Spleen (tissue), 11 donors: ENCODE measurements at regions not wholly inside any gene's neighbourhood (a gene's known extent, or its start where the extent isn't known, plus 50 kb on each side); places are given as distances from the start of the nearest gene placed in this dataset.

Source experiments
- DNase-seq: peaks from one replicate; pipeline ENCODE4 v3.0.0-alpha.2; 2020
- H3K27ac ChIP-seq, 8 donors: fragments of 200-600 bp; sonication (generic) in 7 of 8; 1 replicate in 4 of 8; 2 replicates in 4 of 8; pipeline versions ENCODE4 v1.5.0 to v1.8.0; 2016 to 2021; ENCODE audit warnings: inconsistent platforms in 4 of 8, mild to moderate bottlenecking in 4 of 8, moderate library complexity in 1 of 8
- H3K27me3 ChIP-seq, 7 donors: fragments of 200-600 bp; sonication (generic) in 6 of 7; replicated peaks in 1 of 7; 1 replicate in 4 of 7; 2 replicates in 3 of 7; pipeline versions ENCODE4 v1.5.0 to v1.8.0; 2016 to 2021; ENCODE audit warnings: inconsistent platforms in 3 of 7, mild to moderate bottlenecking in 1 of 7
- H3K36me3 ChIP-seq, 6 donors: fragments of 200-600 bp; sonication (generic) in 5 of 6; 1 replicate in 4 of 6; 2 replicates in 2 of 6; pipeline versions ENCODE4 v1.5.0 to v1.8.0; 2016 to 2021; ENCODE audit warnings: inconsistent platforms in 2 of 6
- H3K4me1 ChIP-seq, 6 donors: fragments of 200-600 bp; sonication (generic) in 5 of 6; 1 replicate in 3 of 6; 2 replicates in 3 of 6; pipeline versions ENCODE4 v1.5.0 to v1.8.0; 2016 to 2021; ENCODE audit warnings: inconsistent platforms in 3 of 6
- H3K4me3 ChIP-seq, 8 donors: fragments of 200-600 bp; sonication (generic) in 7 of 8; 1 replicate in 4 of 8; 2 replicates in 4 of 8; pipeline versions ENCODE4 v1.5.0 to v1.8.0; 2016 to 2021; ENCODE audit warnings: inconsistent platforms in 4 of 8, mild to moderate bottlenecking in 4 of 8, moderate library complexity in 2 of 8
- H3K9me3 ChIP-seq, 8 donors: fragments of 200-600 bp; sonication (generic) in 7 of 8; 1 replicate in 4 of 8; 2 replicates in 4 of 8; pipeline versions ENCODE4 v1.5.0 to v1.8.0; 2016 to 2021; ENCODE audit warnings: inconsistent platforms in 4 of 8
- CTCF ChIP-seq, 11 experiments: fragments of 200-600 bp in 7 of 11; fragments of 450-650 bp in 4 of 11; sonication (generic) in 4 of 11; IDR thresholded peaks in 8 of 11; conservative IDR thresholded peaks in 3 of 11; 1 replicate in 7 of 11; 2 replicates in 4 of 11; pipeline versions ENCODE4 v1.4.0 to v1.8.0; 2016 to 2021; ENCODE audit warnings: antibody characterized with exemption in 11 of 11, inconsistent platforms in 4 of 11, mild to moderate bottlenecking in 1 of 11
- POLR2A ChIP-seq, 3 donors: fragments of 450-650 bp; IDR thresholded peaks; one replicate each; pipeline ENCODE4 v1.5.1; 2017; ENCODE audit warnings: antibody characterized with exemption in 3 of 3, mild to moderate bottlenecking in 1 of 3
- POLR2AphosphoS5 ChIP-seq, 3 donors: sonication (generic); formaldehyde crosslinking; IDR thresholded peaks; one replicate each; pipeline ENCODE4 v1.5.1; 2017; ENCODE audit warnings: antibody characterized with exemption in 3 of 3
- WGBS, 5 donors: extraction: QIAGEN DNeasy Blood & Tissue Kit in 3 of 5; methylation state at CpG; one replicate each; pipeline versions ENCODE4 v1.1.5 to v1.1.7; 2013 to 2018; 5-methylcytosine and 5-hydroxymethylcytosine counted together
- intact Hi-C: fragments of 100-400 bp; cut with DNase I; formaldehyde crosslinking; loops from one replicate; pipeline ENCODE4 v1.15.0; 2023; ENCODE audit warnings: low total_unique reads
- donor health status: healthy with polysubstance abuse.
- donor health status: DM: no; HTN: no; CAD: no; lungs with moderate emphysema.
- donor health status: DM: no; HTN: no; CAD: no.
- donor health status: Bipolar disorder and iron deficiency.
- donor health status: healthy.
- donor health status: DM: no; HTN: no; CAD: no.
- donor health status: DM: yes; HTN: yes; CAD: no.

- H3K27me3 ChIP-seq: no peaks in the 10 kb centered on the region
- no peaks in the 10 kb centered on the region for H3K36me3 ChIP-seq
- no peak overlapping the region for H3K27ac ChIP-seq
- intact Hi-C loops: no loop called here
- no peak for DNase-seq
- peaks cover 0 to 13% (median 0%) of the 10 kb centered on the region in 8 donors for H3K9me3 ChIP-seq
- TF ChIP-seq POLR2A (IDR thresholded peaks at IDR 0.05): no peak
- TF ChIP-seq CTCF (IDR thresholded peaks at IDR 0.05 in 8 of 11, conservative IDR thresholded peaks at IDR 0.05 in 3 of 11): no peak
- TF ChIP-seq POLR2AphosphoS5 (IDR thresholded peaks at IDR 0.05): no peak
- WGBS, 5 donors: 60 to 80% (median 73%) methylated on average over 2 of the region's 2 CpGs
- H3K4me1 ChIP-seq: no peaks in the 10 kb centered on the region
- no peak overlapping the region for H3K4me3 ChIP-seq
Observed at GRCh38 chr3:80023010-80023409, 255.2 kb upstream of the ROBO1 start.

GRCh38 chr3:80018375-80018774, 250.6 kb upstream of the ROBO1 start:
- intact Hi-C loops: no loop called here

GRCh38 chr3:80017369-80017768, 249.6 kb upstream of the ROBO1 start:
- TF ChIP-seq CTCF (IDR thresholded peaks at IDR 0.05 in 8 of 11, conservative IDR thresholded peaks at IDR 0.05 in 3 of 11) (no peak), POLR2AphosphoS5 (IDR thresholded peaks at IDR 0.05) (no peak)
- intact Hi-C loops: no loop called here
- H3K9me3 ChIP-seq: peaks cover 0 to 13% (median 0%) of the 10 kb centered on the region in 8 donors
- H3K4me1 ChIP-seq: no peaks in the 10 kb centered on the region
- H3K27me3 ChIP-seq: no peaks in the 10 kb centered on the region
- H3K36me3 ChIP-seq: no peaks in the 10 kb centered on the region
- H3K4me3 ChIP-seq: no peak overlapping the region
- 88 to 97% (median 89%) methylated on average over 2 of the region's 2 CpGs for WGBS, 5 donors
- H3K27ac ChIP-seq: no peak overlapping the region
- DNase-seq: no peak

More at GRCh38 chr3:80018375-80018774, 250.6 kb upstream of the ROBO1 start:
- Histone ChIP-seq H3K36me3 (no peaks in the 10 kb centered on the region), H3K27me3 (no peaks in the 10 kb centered on the region), H3K27ac (no peak overlapping the region), H3K9me3 (peaks cover 0 to 13% (median 0%) of the 10 kb centered on the region in 8 donors), H3K4me1 (no peaks in the 10 kb centered on the region), H3K4me3 (no peak overlapping the region)
- DNase-seq: no peak
- TF ChIP-seq POLR2AphosphoS5 (IDR thresholded peaks at IDR 0.05) (no peak), CTCF (IDR thresholded peaks at IDR 0.05 in 8 of 11, conservative IDR thresholded peaks at IDR 0.05 in 3 of 11) (no peak), POLR2A (IDR thresholded peaks at IDR 0.05) (no peak)

- no peak for DNase-seq
- no peak for TF ChIP-seq CTCF (IDR thresholded peaks at IDR 0.05 in 8 of 11, conservative IDR thresholded peaks at IDR 0.05 in 3 of 11)
- H3K4me3 ChIP-seq: no peak overlapping the region
- intact Hi-C loops: no loop called here
- no peaks in the 10 kb centered on the region for H3K4me1 ChIP-seq
- no peaks in the 10 kb centered on the region for H3K9me3 ChIP-seq
- WGBS, 5 donors: 74 to 83% (median 75%) methylated on average over 5 of the region's 5 CpGs
- H3K27ac ChIP-seq: no peak overlapping the region
- no peaks in the 10 kb centered on the region for H3K27me3 ChIP-seq
- no peaks in the 10 kb centered on the region for H3K36me3 ChIP-seq
Observed at GRCh38 chr3:80014576-80014975, 246.8 kb upstream of the ROBO1 start.
